Activated T-cell treated with anti-CD3 and anti-CD28 coated beads, Interleukin-2, amount 50 U/mL, for 72 hours (primary cell): ENCODE measurements at regions not wholly inside any gene's neighbourhood (a gene's known extent, or its start where the extent isn't known, plus 50 kb on each side); places are given as distances from the start of the nearest gene placed in this dataset.

Source experiments
- ATAC-seq, 2 donors: fragments of 150-1000 bp; cut with Tn5 transposase; replicated peaks in 1 of 2; 2 replicates each; pipeline ENCODE4 v1.10.0; 2021; ENCODE audit warnings: moderate library complexity in 2 of 2, mild to moderate bottlenecking in 1 of 2
- DNase-seq, 2 donors: peaks; one replicate each; pipeline ENCODE4 v3.0.0; 2021 to 2022; ENCODE audit warnings: mixed read lengths in 1 of 2
- H3K27ac Mint-ChIP-seq: one replicate; pipeline ENCODE4 v1.8.0; 2022; ENCODE audit warnings: mild to moderate bottlenecking, moderate library complexity, mixed read lengths
- H3K27me3 Mint-ChIP-seq: one replicate; pipeline ENCODE4 v1.8.0; 2022; ENCODE audit warnings: low read depth, mixed read lengths
- H3K36me3 Mint-ChIP-seq, 2 donors: one replicate each; pipeline ENCODE4 v1.8.0; 2022; ENCODE audit warnings: mixed read lengths in 2 of 2, mild to moderate bottlenecking in 1 of 2; ENCODE audit not compliant: insufficient read depth in 2 of 2
- H3K4me1 Mint-ChIP-seq: one replicate; pipeline ENCODE4 v1.8.0; 2022; ENCODE audit warnings: low read depth, mixed read lengths
- H3K4me3 Mint-ChIP-seq, 2 donors: one replicate each; pipeline ENCODE4 v1.8.0; 2022; ENCODE audit warnings: mild to moderate bottlenecking in 2 of 2, mixed read lengths in 2 of 2, moderate library complexity in 2 of 2
- H3K9me3 Mint-ChIP-seq, 2 donors: one replicate each; pipeline ENCODE4 v1.8.0; 2022; ENCODE audit warnings: mixed read lengths in 2 of 2

DNA sequence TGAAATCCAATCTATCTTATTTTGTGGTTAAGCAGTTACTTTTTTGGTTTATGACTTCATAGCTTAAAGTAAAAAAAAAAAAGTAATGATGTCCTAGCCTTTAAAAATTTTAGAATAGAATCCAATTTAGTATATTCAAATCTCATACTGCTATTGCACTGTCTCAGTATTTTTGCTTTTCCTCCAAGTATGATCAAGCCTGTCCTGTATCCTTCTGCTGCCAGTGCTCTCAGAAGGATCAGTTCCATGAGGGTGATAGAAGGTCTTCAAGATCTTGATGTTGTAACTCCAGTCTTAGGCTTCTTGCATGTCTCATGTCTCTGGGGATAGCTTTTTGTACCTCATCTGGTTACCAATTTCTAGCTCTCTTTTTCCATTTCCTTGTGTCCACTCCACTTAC is 324.2 kb upstream of the FAR2 start:
- H3K27me3 Mint-ChIP-seq = no peaks in the 10 kb centered on the region
- no peak overlapping the region for H3K4me3 Mint-ChIP-seq
- no peak overlapping the region for H3K27ac Mint-ChIP-seq
- H3K9me3 Mint-ChIP-seq = no peaks in the 10 kb centered on the region
- no peak for ATAC-seq
- no peak for DNase-seq
- H3K4me1 Mint-ChIP-seq = no peaks in the 10 kb centered on the region
- no peaks in the 10 kb centered on the region for H3K36me3 Mint-ChIP-seq

DNA sequence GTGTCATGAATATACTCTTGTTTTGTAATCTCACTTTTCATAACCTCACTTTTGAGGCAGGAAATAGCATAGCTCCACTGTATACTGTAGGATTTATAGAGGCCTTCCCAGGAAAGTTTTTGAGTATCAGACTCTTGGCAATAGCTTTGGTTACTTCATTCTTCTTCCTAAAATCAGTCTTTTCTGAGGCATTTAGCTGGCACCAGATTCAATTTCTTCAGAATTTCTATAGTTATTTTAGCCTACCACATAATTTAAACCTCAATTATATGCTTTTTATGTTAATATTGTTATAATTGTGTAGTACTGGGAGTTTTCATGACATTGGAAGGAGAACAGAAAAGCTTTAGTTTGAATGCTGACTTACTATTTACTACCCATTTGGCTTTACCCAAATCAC is 322.3 kb upstream of the FAR2 start:
- Mint-ChIP-seq H3K4me3 (no peak overlapping the region), H3K27me3 (no peaks in the 10 kb centered on the region), H3K4me1 (no peaks in the 10 kb centered on the region), H3K36me3 (no peaks in the 10 kb centered on the region), H3K27ac (no peak overlapping the region), H3K9me3 (no peaks in the 10 kb centered on the region)
- no peak for ATAC-seq
- DNase-seq = no peak

DNA sequence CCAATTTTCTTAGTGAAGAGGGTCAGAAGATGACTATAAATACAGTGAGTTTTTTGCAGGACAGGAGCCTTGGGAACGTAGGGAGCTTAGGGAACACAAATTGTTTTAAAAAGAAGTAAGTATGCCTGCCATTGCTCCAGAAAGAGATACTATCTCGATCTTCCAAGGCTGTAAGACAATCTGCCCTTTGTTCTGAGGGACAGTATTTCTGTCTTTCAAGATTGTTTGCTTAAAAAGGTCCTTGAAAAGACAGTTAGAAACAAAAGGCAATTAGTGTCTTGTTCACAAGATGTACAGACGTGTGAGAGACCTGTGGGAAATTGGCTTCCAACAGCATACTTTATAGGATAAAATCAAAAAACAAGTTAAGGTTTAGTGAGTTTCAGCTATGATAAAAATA is 321.2 kb upstream of the FAR2 start:
- Mint-ChIP-seq H3K36me3 (no peaks in the 10 kb centered on the region), H3K4me3 (no peak overlapping the region), H3K4me1 (no peaks in the 10 kb centered on the region), H3K9me3 (no peaks in the 10 kb centered on the region), H3K27ac (no peak overlapping the region), H3K27me3 (no peaks in the 10 kb centered on the region)
- no peak for ATAC-seq
- no peak for DNase-seq

DNA sequence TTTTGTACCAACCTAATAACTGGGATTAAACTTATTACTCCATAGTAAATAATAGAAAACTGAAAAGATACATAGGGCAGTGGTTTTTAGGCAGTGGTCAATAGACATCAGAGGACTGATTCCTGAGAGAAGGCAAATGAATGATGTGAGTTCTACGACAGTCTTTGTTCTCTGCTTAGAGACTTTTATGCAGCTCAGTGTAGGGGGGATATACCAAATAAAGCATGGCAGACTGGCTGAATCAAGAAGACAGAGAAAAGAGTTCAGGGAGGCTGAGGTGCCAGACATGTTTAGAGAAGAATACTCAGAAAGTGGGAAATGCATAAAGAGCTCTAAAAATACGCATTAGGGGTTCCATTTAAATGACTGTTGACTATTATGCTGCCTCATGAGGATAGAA is 320.8 kb upstream of the FAR2 start:
- Mint-ChIP-seq H3K4me3 (no peak overlapping the region), H3K4me1 (no peaks in the 10 kb centered on the region), H3K36me3 (no peaks in the 10 kb centered on the region), H3K9me3 (no peaks in the 10 kb centered on the region), H3K27me3 (no peaks in the 10 kb centered on the region), H3K27ac (no peak overlapping the region)
- no peak for ATAC-seq
- DNase-seq = no peak

DNA sequence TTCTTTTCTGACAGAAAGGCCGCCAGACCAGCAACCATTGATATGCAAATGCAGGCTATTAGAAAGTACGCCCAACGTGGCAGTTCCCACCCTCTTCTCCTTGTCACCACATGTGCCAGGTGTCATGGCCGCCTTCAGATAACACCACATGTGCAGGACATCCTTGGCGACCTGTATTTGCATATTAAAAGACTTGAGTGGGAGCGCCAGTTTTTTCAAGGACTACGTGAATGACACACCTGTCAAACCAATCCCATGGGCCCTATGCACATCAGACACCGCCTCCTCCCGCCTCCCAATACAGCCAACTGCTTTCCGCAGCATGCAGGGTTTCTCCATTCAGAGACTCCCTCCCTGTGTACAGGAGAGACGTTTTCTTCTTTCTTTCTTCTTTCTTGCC is 318.6 kb upstream of the FAR2 start:
- Mint-ChIP-seq H3K27ac (no peak overlapping the region), H3K4me1 (no peaks in the 10 kb centered on the region), H3K36me3 (no peaks in the 10 kb centered on the region), H3K9me3 (peaks cover 0 to 2% of the 10 kb centered on the region in 2 donors), H3K4me3 (no peak overlapping the region), H3K27me3 (no peaks in the 10 kb centered on the region)
- ATAC-seq (no peak), DNase-seq (no peak)

DNA sequence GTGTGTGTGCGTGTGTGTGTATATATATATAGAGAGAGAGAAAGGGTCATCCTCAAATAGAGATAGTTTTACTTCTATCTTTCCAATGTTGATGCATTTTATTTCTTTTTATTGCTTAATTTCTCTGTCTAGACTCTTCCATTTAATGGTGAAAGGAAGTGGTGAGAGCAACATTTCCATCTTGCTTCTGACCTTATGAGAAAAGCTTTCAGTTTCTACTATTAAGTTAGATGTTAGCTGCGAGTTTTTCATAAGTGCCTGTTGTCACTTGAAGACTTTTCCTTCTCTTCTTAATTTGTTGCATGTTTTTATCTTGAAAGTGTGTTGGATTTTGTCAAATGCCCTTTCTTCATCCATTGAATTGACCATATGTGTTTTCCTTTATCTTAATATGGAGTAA is 304.4 kb upstream of the FAR2 start:
- Mint-ChIP-seq H3K9me3 (peaks cover 0 to 2% of the 10 kb centered on the region in 2 donors), H3K27me3 (no peaks in the 10 kb centered on the region), H3K4me1 (no peaks in the 10 kb centered on the region), H3K4me3 (no peak overlapping the region), H3K36me3 (no peaks in the 10 kb centered on the region), H3K27ac (no peak overlapping the region)
- DNase-seq (no peak), ATAC-seq (no peak)

DNA sequence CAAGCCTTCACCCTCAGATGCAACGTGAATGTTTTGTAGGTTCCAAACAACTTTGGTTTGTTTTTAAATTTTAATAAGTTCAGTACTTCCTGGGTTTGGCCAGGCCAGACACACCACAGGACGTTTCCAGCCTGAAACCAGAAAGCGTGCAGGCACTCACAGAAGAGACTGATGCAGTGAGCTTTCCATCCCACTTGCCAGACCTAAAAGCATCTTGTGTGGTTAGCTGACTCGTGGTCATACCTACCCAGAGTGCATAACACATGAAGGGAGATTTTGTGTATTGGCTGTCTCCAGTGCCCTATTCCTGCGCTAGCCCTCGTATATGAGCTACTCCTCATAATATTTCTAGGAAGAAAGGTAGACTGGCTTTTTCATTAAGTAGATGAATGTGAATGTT is 297.3 kb upstream of the FAR2 start:
- Mint-ChIP-seq H3K4me3 (no peak overlapping the region), H3K36me3 (no peaks in the 10 kb centered on the region), H3K9me3 (no peaks in the 10 kb centered on the region), H3K27me3 (no peaks in the 10 kb centered on the region), H3K27ac (no peak overlapping the region), H3K4me1 (no peaks in the 10 kb centered on the region)
- ATAC-seq (no peak), DNase-seq (no peak)

DNA sequence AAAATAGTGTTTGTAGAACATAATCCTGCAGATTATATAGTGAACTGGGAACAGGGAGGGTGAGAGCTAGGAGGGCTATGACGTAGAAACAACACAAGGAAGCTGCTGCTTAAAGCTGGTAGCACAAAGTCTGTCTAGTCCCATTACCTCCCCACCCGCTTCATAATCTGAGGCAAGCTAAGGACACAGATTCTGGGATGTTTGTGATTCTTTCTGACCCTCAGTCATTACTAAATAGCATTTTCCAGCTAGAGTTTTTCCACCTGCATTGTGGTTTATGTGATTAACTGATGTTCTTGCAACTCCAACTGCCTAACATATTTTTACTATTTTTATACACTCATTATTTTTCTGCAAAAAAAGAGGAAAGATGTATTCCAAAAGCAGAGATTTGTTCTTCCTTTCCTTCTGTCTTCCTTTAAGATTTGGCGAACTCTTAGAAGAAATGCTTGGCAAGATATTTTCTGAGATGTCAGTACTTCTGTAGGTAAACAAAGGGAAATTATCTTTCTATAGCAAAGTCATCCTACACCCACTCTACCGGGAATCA is 293.2 kb upstream of the FAR2 start:
- no peaks in the 10 kb centered on the region for H3K27me3 Mint-ChIP-seq
- ATAC-seq (no peak), DNase-seq (no peak)
- no peaks in the 10 kb centered on the region for H3K36me3 Mint-ChIP-seq
- H3K9me3 Mint-ChIP-seq = no peaks in the 10 kb centered on the region
- H3K4me3 Mint-ChIP-seq = no peak overlapping the region
- no peak overlapping the region for H3K27ac Mint-ChIP-seq
- no peaks in the 10 kb centered on the region for H3K4me1 Mint-ChIP-seq

DNA sequence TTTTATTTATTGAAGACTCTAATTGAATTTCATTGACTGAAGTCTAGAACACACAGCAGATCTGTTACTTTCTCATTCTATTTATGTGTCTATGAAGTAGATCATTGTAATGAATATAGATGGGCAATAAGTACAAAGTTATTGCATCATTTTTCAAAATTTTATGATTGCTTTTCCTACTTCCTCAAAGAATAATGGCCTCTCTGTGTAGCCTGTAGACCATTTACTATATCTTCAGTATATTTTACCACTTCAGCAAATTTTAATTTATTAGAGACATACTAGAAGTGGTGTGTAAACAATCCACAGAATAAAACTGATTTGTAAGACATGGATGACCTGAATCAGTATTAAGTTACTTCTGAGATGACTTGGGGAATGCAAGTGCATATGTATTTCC is 291.7 kb upstream of the FAR2 start:
- no peaks in the 10 kb centered on the region for H3K27me3 Mint-ChIP-seq
- H3K4me3 Mint-ChIP-seq = no peak overlapping the region
- DNase-seq (no peak), ATAC-seq (no peak)
- no peaks in the 10 kb centered on the region for H3K9me3 Mint-ChIP-seq
- no peak overlapping the region for H3K27ac Mint-ChIP-seq
- H3K36me3 Mint-ChIP-seq = no peaks in the 10 kb centered on the region
- no peaks in the 10 kb centered on the region for H3K4me1 Mint-ChIP-seq

DNA sequence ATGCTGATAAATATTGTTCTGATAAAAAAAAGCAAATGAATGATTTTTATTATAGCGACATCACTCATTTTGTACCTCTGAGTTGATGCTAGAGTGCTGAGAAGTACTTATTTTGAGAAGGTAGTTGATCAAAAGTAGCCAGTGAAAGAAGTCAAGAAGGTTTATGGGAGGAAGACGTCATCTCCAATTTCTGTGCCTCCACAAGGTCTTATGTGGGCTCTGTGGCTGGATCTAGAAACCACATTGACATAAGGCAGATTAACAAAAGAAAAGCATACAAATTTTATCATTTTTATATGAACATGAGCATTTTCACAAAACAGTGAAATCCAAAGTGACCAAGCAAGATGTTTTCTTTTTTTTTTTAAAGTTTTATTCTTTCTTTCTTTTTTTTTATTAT is 289.5 kb upstream of the FAR2 start:
- Mint-ChIP-seq H3K4me3 (no peak overlapping the region), H3K4me1 (no peaks in the 10 kb centered on the region), H3K27ac (no peak overlapping the region), H3K9me3 (no peaks in the 10 kb centered on the region), H3K27me3 (no peaks in the 10 kb centered on the region), H3K36me3 (no peaks in the 10 kb centered on the region)
- ATAC-seq (no peak), DNase-seq (no peak)

DNA sequence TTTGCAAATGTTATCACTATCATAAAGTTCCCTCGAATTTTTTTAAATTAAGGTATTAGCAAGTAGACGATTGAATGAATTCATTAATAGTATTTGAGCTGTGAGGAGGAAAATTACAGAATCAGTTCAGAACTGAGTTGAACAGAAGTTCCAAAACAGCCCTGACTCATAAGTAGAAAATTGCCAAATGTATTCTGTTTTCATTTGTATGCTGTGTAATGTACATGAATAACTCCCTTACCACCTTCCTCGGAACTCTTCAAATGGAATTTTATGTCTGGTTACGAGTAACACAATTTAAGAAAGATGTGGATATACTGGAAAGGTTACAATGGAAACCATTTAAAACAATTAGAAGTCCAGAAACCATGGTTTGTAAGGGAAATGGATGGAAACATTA is 283.3 kb upstream of the FAR2 start:
- no peaks in the 10 kb centered on the region for H3K4me1 Mint-ChIP-seq
- H3K36me3 Mint-ChIP-seq = no peaks in the 10 kb centered on the region
- no peak overlapping the region for H3K27ac Mint-ChIP-seq
- ATAC-seq (no peak), DNase-seq (no peak)
- H3K27me3 Mint-ChIP-seq = no peaks in the 10 kb centered on the region
- no peaks in the 10 kb centered on the region for H3K9me3 Mint-ChIP-seq
- no peak overlapping the region for H3K4me3 Mint-ChIP-seq

DNA sequence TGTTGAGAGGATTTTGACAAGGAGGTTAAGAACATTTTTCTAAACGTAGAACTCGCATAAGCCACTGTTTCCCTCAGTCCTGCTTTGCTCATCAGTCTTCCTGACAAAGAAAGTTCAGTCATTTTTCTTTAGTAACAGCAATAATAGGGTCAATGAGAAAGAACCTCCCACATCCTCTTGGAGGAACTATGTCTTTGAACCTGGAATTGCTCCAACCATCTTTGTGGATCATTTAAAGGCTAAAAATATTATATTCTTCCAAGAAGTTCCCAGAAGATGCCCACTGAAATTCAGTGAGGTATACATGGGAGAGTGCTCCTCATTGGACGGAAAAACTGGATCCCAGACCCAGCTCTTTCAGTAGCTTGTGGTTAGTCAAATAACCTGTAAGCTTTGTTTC is 282.8 kb upstream of the FAR2 start:
- Mint-ChIP-seq H3K4me3 (no peak overlapping the region), H3K27ac (no peak overlapping the region)

DNA sequence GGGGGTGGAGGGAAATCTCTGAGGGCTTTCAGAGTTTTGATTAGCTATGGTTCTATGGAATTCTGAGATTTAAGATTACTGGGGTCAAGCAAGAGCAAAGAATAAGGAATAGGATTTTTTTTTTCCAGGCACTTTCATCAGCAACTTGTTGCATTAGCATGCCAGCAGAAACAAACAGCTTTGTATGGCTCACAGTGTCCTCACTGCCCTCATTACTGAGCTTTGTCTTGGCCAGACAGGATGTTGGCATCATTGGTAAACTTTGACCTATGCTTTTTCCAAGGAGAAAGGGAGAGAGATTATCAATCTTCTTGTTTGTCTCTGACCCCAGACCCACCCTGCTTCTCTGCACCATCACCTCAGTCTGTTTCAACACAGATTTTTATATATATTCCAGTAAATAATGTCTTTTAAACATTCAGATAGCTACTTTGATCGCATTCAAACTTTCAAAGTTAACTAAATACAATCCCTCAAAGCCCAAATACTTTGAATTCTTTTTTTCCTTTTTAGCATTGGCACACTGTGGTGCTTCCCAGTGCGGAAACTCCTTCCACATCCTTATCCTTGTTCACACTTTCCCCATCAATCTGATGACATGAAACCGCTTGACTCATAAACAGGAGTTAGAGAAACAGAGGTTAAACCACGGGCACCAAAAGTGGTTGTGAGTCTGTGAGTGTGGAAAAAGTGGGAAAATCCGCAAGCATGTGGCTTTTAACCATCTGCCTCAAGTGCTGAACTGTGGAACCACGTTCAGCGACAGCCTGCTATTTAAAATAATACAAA is 282.2 kb upstream of the FAR2 start:
- no peak for ATAC-seq
- H3K36me3 Mint-ChIP-seq = no peaks in the 10 kb centered on the region

More for the DNA sequence above, 282.8 kb upstream of the FAR2 start:
- no peak for ATAC-seq
- no peaks in the 10 kb centered on the region for H3K27me3 Mint-ChIP-seq
- H3K9me3 Mint-ChIP-seq = no peaks in the 10 kb centered on the region
- DNase-seq = no peak
- H3K36me3 Mint-ChIP-seq = no peaks in the 10 kb centered on the region
- H3K4me1 Mint-ChIP-seq = no peaks in the 10 kb centered on the region

DNA sequence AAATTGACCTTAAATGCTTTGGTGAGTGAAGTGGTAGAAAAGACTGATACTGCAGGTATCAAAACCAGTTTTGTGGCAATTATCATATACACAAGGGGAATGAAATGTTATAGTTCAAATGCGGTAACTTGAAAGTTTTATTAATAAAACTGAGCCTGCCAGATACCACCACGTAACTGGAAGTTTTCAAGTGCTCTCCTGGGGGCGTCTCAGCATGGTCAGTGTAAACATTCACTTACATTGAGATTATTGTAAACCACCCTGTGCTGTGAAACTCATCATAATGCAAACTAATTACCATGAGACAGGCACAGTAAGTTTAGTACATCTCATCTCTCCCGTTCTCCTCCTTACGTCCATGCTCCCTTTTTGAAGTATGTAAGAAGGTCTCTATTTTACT is 280.7 kb upstream of the FAR2 start:
- Mint-ChIP-seq H3K27me3 (no peaks in the 10 kb centered on the region), H3K4me3 (no peak overlapping the region), H3K9me3 (no peaks in the 10 kb centered on the region), H3K36me3 (no peaks in the 10 kb centered on the region), H3K27ac (no peak overlapping the region), H3K4me1 (no peaks in the 10 kb centered on the region)
- no peak for ATAC-seq
- DNase-seq = no peak

More for the DNA sequence above, 282.2 kb upstream of the FAR2 start:
- H3K4me3 Mint-ChIP-seq = no peak overlapping the region
- H3K27ac Mint-ChIP-seq = no peak overlapping the region
- H3K4me1 Mint-ChIP-seq = no peaks in the 10 kb centered on the region
- no peaks in the 10 kb centered on the region for H3K27me3 Mint-ChIP-seq
- DNase-seq = no peak
- H3K9me3 Mint-ChIP-seq = no peaks in the 10 kb centered on the region
